H9 (cell line): ENCODE measurements at regions not wholly inside any gene's neighbourhood (a gene's known extent, or its start where the extent isn't known, plus 50 kb on each side); places are given as distances from the start of the nearest gene placed in this dataset.

Experiments used
- DNase-seq: peaks from one replicate; pipeline ENCODE4 v3.0.0-alpha.2; 2017
- H2AFZ ChIP-seq: one replicate; pipeline ENCODE4 v1.6.1; 2013; ENCODE audit warnings: mild to moderate bottlenecking, low read length, control low read depth, moderate library complexity
- H2AK5ac ChIP-seq: 2 replicates; pipeline ENCODE4 v1.6.1; 2013; ENCODE audit warnings: low read length, control low read depth, mixed read lengths; ENCODE audit not compliant: insufficient read length
- H2BK120ac ChIP-seq: one replicate; pipeline ENCODE4 v1.6.1; 2013; ENCODE audit warnings: low read depth, mild to moderate bottlenecking, low read length, control low read depth, inconsistent platforms; ENCODE audit not compliant: poor library complexity, severe bottlenecking
- H2BK12ac ChIP-seq: 2 replicates; pipeline ENCODE4 v1.6.1; 2013; ENCODE audit warnings: low read length, control low read depth, mixed read lengths, low read depth; ENCODE audit not compliant: insufficient read length
- H2BK15ac ChIP-seq: 2 replicates; pipeline ENCODE4 v1.6.1; 2013; ENCODE audit warnings: low read depth, low read length, control low read depth
- H2BK20ac ChIP-seq: one replicate; pipeline ENCODE4 v1.6.1; 2013; ENCODE audit warnings: low read depth, mild to moderate bottlenecking, low read length, control low read depth, inconsistent platforms; ENCODE audit not compliant: poor library complexity, severe bottlenecking
- H2BK5ac ChIP-seq: 2 replicates; pipeline ENCODE4 v1.6.1; 2013; ENCODE audit warnings: low read length, control low read depth, mixed read lengths; ENCODE audit not compliant: insufficient read length
- H3K14ac ChIP-seq: 2 replicates; pipeline ENCODE4 v1.6.1; 2013; ENCODE audit warnings: low read length, control low read depth; ENCODE audit not compliant: insufficient read depth
- H3K18ac ChIP-seq: 2 replicates; pipeline ENCODE4 v1.6.1; 2013; ENCODE audit warnings: low read depth, mild to moderate bottlenecking, mixed read lengths, low read length, control low read depth; ENCODE audit not compliant: insufficient read length
- H3K23ac ChIP-seq: 2 replicates; pipeline ENCODE4 v1.6.1; 2013; ENCODE audit warnings: low read length, control low read depth, mixed read lengths, low read depth; ENCODE audit not compliant: insufficient read length
- H3K23me2 ChIP-seq: 2 replicates; pipeline ENCODE4 v1.6.1; 2013; ENCODE audit warnings: low read depth, mild to moderate bottlenecking, mixed read lengths, low read length, control low read depth; ENCODE audit not compliant: insufficient read length, poor library complexity, severe bottlenecking
- H3K27ac ChIP-seq: 2 replicates; pipeline ENCODE4 v1.5.1; 2013; ENCODE audit warnings: low read length, control low read depth, mixed read lengths, low read depth; ENCODE audit not compliant: insufficient read length
- H3K27me3 ChIP-seq: 2 replicates; pipeline ENCODE4 v1.6.1; 2013; ENCODE audit warnings: low read length, control low read depth, inconsistent platforms; ENCODE audit not compliant: insufficient read depth
- H3K4ac ChIP-seq: 2 replicates; pipeline ENCODE4 v1.6.1; 2013; ENCODE audit warnings: low read depth, mild to moderate bottlenecking, control low read depth, inconsistent platforms, low read length, moderate library complexity
- H3K4me1 ChIP-seq: 2 replicates; pipeline ENCODE4 v1.6.1; 2013; ENCODE audit warnings: low read length, control low read depth, inconsistent platforms; ENCODE audit not compliant: insufficient read depth
- H3K4me2 ChIP-seq: 2 replicates; pipeline ENCODE4 v1.6.1; 2013; ENCODE audit warnings: low read length, control low read depth, mixed read lengths; ENCODE audit not compliant: insufficient read length, insufficient read depth
- H3K56ac ChIP-seq: 2 replicates; pipeline ENCODE4 v1.6.1; 2013; ENCODE audit warnings: low read depth, mild to moderate bottlenecking, mixed read lengths, low read length, control low read depth; ENCODE audit not compliant: insufficient read length
- H3K79me1 ChIP-seq: 2 replicates; pipeline ENCODE4 v1.6.1; 2013; ENCODE audit warnings: low read depth, mild to moderate bottlenecking, moderate library complexity, low read length, control low read depth, inconsistent platforms; ENCODE audit not compliant: insufficient read depth, poor library complexity, severe bottlenecking
- H3K79me2 ChIP-seq: 2 replicates; pipeline ENCODE4 v1.6.1; 2013; ENCODE audit warnings: low read length, control low read depth, inconsistent platforms; ENCODE audit not compliant: insufficient read depth
- H3K9ac ChIP-seq: 2 replicates; pipeline ENCODE4 v1.6.1; 2013; ENCODE audit warnings: low read length, control low read depth, mixed read lengths; ENCODE audit not compliant: insufficient read length; ENCODE audit errors: extremely low read depth
- H3K9me3 ChIP-seq: one replicate; pipeline ENCODE4 v1.6.1; 2013; ENCODE audit warnings: low read depth, low read length, inconsistent platforms; ENCODE audit not compliant: control insufficient read depth
- H3T11ph ChIP-seq: one replicate; pipeline ENCODE4 v1.6.1; 2013; ENCODE audit warnings: mild to moderate bottlenecking, low read length, control low read depth, inconsistent platforms
- H4K20me1 ChIP-seq: one replicate; pipeline ENCODE4 v1.6.1; 2013; ENCODE audit not compliant: control insufficient read depth, insufficient read length, insufficient read depth
- H4K5ac ChIP-seq: 2 replicates; pipeline ENCODE4 v1.6.1; 2013; ENCODE audit warnings: low read depth, mild to moderate bottlenecking, mixed read lengths, low read length, control low read depth; ENCODE audit not compliant: insufficient read length
- H4K8ac ChIP-seq: replicated peaks from 2 replicates; pipeline ENCODE4 v1.6.1; 2013; ENCODE audit warnings: low read length, control low read depth, mixed read lengths, low read depth; ENCODE audit not compliant: insufficient read length
- H4K91ac ChIP-seq: 2 replicates; pipeline ENCODE4 v1.6.1; 2013; ENCODE audit warnings: low read depth, mild to moderate bottlenecking, moderate library complexity, mixed read lengths, low read length, control low read depth; ENCODE audit not compliant: insufficient read length
- H3K27ac Mint-ChIP-seq, 3 experiments: 2 replicates in 2 of 3; 3 replicates in 1 of 3; pipeline ENCODE4 v1.8.0; 2020 to 2021; ENCODE audit warnings: mixed read lengths in 3 of 3, mild to moderate bottlenecking in 1 of 3, moderate library complexity in 1 of 3
- H3K27me3 Mint-ChIP-seq: 2 replicates; pipeline ENCODE4 v1.8.0; 2021; ENCODE audit warnings: low read depth, mild to moderate bottlenecking, moderate library complexity, mixed read lengths
- H3K36me3 Mint-ChIP-seq, 3 experiments: 2 replicates in 2 of 3; 3 replicates in 1 of 3; pipeline ENCODE4 v1.8.0; 2020 to 2021; ENCODE audit warnings: low read depth in 3 of 3, mixed read lengths in 3 of 3; ENCODE audit not compliant: insufficient read depth in 1 of 3
- H3K4me1 Mint-ChIP-seq, 2 experiments: 2 replicates each; pipeline ENCODE4 v1.8.0; 2020; ENCODE audit warnings: mixed read lengths in 2 of 2
- H3K4me3 Mint-ChIP-seq, 2 experiments: 2 replicates in 1 of 2; 3 replicates in 1 of 2; pipeline ENCODE4 v1.8.0; 2020 to 2021; ENCODE audit warnings: mild to moderate bottlenecking in 2 of 2, mixed read lengths in 2 of 2, moderate library complexity in 1 of 2
- H3K9me3 Mint-ChIP-seq, 2 experiments: 2 replicates in 1 of 2; 3 replicates in 1 of 2; pipeline ENCODE4 v1.8.0; 2020; ENCODE audit warnings: mild to moderate bottlenecking in 2 of 2, mixed read lengths in 2 of 2, moderate library complexity in 1 of 2
- CTCF ChIP-seq: fragments of 200-600 bp; sonication (generic); conservative IDR thresholded peaks from 3 replicates; pipeline ENCODE4 v1.8.0; 2021; ENCODE audit warnings: antibody characterized with exemption, mild to moderate bottlenecking

- no peak overlapping the region for H3K4me3 Mint-ChIP-seq
Observed at GRCh38 chr13:48842316-48842715, 133.4 kb upstream of the FNDC3A start.

More at GRCh38 chr13:48842316-48842715, 133.4 kb upstream of the FNDC3A start:
- TF ChIP-seq CTCF, result no peak
- no peak overlapping the region for H2AFZ ChIP-seq
- H2BK5ac ChIP-seq, result no peak overlapping the region
- H3K9ac ChIP-seq, result no peak overlapping the region
- H3K27me3 ChIP-seq, result no peaks in the 10 kb centered on the region
- no peaks in the 10 kb centered on the region for H3K27me3 Mint-ChIP-seq
- no peak overlapping the region for H4K5ac ChIP-seq
- H3K23ac ChIP-seq, result no peak overlapping the region
- no peak overlapping the region for H3K27ac Mint-ChIP-seq
- no peak overlapping the region for H3K4me2 ChIP-seq
- H4K8ac ChIP-seq, result no peak overlapping the region
- no peak overlapping the region for H4K91ac ChIP-seq
- H3T11ph ChIP-seq, result no peak overlapping the region
- no peaks in the 10 kb centered on the region for H4K20me1 ChIP-seq
- no peak overlapping the region for H3K4ac ChIP-seq
- H3K56ac ChIP-seq, result no peak overlapping the region
- no peaks in the 10 kb centered on the region for H3K23me2 ChIP-seq
- H3K79me2 ChIP-seq, result no peaks in the 10 kb centered on the region
- peaks cover 15 to 17% of the 10 kb centered on the region in 2 experiments for H3K4me1 Mint-ChIP-seq
- DNase-seq, result no peak
- no peaks in the 10 kb centered on the region; a peak in 1 of 7 replicates for H3K36me3 Mint-ChIP-seq
- H3K18ac ChIP-seq, result no peak overlapping the region
- no peak overlapping the region for H3K27ac ChIP-seq
- H2BK20ac ChIP-seq, result no peak overlapping the region
- H3K4me1 ChIP-seq, result no peaks in the 10 kb centered on the region; the same call in 1 of the 2 replicates
- H3K79me1 ChIP-seq, result no peaks in the 10 kb centered on the region
- no peak overlapping the region for H2BK12ac ChIP-seq
- no peak overlapping the region for H2BK15ac ChIP-seq
- H2BK120ac ChIP-seq, result no peak overlapping the region
- H3K9me3 Mint-ChIP-seq, result no peaks in the 10 kb centered on the region
- H2AK5ac ChIP-seq, result no peak overlapping the region
- no peaks in the 10 kb centered on the region for H3K9me3 ChIP-seq
- H3K14ac ChIP-seq, result no peak overlapping the region
